ENCODE measurements at regions not wholly inside any gene's neighbourhood (a gene's known extent, or its start where the extent isn't known, plus 50 kb on each side); places are given as distances from the start of the nearest gene placed in this dataset.
"Not testable (repeated sequence)": the region's sequence is repeated elsewhere in the genome, so short reads cannot be mapped to it uniquely, and the experiment has no call there.

GRCh38 chr16:51839727-51840462, 688.8 kb upstream of the SALL1 start:
- DNase-seq, result no peak

DNA sequence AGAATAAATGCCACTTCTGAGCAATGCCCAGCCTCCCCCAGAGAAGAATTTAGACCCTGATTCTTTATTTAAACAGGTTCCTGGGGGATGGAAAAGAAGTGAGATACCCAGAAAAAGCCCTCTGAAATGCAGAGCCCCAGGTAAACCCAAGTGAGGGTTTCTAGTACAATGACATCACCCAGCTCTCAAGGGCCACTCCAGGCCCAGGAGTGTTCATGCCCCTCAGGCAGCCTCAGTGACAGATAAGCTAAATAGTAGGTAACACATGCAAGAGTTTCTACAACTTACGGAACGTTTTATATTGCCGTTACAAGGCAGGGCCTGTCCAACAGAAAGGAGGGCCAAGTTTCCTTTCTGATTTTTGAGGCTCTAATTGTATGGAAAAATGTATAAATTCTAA, 683.7 kb upstream of the SALL1 start:
- DNase-seq, result no peak

DNA sequence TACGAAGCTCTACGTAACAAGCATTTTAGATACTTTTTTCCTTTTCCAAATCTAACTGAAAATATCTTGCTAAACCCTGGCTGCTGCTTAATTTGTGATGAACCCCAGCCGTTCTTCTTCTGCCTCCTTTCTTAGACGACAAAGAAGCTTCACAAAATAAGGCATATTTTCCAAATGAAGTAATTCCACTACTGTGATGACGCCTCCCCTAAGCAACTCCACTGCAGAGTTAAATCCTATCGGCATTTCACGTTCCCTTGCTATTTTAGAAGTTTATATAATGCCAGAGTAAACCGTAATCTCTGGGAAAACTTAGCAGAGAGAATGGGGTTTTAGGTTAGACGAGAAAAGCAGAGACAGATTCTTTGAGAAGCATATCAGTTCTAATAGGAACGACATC, 683.1 kb upstream of the SALL1 start:
- no peak for DNase-seq

- DNase-seq, result no peak
Observed at GRCh38 chr16:51831595-51832367, 680.7 kb upstream of the SALL1 start.

- DNase-seq, result not testable (repeated sequence)
Observed at GRCh38 chr16:51831034-51831433, 680.0 kb upstream of the SALL1 start.

DNA sequence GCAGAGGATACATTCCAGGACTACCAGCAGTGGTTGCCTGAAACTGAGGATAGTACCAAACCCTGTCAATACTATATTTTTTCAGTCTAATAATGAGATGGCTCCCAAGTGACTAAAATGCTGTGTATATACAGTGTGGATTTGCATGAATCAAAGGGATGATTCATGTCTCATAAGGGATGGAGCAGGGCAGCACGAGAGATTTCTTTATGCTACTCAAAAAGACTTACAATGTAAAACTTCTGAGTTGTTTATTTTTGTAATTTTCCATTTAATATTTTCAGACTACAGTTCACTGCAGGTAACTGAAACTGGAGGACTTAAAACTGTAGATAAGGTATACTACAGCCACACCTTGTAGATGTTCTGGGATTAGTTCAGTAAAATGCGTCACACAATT, 674.7 kb upstream of the SALL1 start:
- no peak for DNase-seq

- no peak for DNase-seq
Observed at GRCh38 chr16:51822471-51822870, 671.4 kb upstream of the SALL1 start.

DNA sequence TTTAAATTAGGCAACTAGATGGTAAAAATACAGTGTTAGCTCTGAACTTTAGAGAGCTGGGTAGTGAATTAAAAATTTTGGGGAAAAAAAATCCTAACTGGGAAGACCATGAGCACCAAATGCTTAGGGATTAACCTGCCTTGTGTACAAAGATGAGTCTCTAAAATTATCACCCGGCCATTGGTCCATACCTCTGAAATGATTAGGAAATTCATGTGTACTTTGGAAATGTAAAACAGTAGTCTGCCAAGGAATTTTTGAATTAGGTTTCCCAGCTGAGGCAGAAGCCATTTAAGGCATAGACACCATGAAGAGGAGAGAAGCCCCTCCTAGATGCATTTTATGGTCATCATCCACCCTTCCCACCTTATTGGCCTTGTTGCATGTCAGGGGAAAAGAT, 670.5 kb upstream of the SALL1 start:
- DNase-seq, result no peak

GRCh38 chr16:51820176-51820575, 669.1 kb upstream of the SALL1 start:
- DNase-seq, result no peak

DNA sequence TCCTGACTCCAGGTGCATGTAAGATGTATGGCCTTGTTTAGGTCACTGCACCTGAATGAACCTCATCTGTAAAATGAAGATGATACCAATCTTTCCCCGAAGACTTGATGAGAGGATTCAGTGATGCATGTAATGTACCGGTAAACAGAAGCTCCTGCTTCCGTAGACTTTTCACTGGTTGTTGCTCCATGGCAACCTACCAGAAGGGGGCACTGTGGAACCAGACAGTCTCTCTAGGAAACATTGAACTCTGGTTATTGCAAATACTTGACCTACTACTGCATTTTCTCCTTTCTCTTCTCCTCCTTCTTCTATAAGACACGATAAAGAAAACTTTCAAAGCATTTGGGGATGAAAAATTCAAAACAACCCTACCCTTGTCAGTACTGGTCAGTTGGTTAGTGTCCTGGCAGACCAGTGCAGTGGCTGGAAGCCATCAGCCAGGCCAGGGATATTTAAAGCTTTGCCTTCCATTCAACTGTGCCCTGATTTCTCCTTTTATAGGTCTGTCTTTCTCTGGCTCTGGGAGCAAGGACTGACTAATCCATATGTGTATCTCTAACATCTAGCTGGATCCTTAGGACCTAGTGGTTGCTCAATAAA, 667.4 kb upstream of the SALL1 start:
- DNase-seq, result no peak

GRCh38 chr16:51816929-51817328, 665.9 kb upstream of the SALL1 start:
- DNase-seq, result no peak

GRCh38 chr16:51815523-51815922, 664.5 kb upstream of the SALL1 start:
- no peak for DNase-seq

DNA sequence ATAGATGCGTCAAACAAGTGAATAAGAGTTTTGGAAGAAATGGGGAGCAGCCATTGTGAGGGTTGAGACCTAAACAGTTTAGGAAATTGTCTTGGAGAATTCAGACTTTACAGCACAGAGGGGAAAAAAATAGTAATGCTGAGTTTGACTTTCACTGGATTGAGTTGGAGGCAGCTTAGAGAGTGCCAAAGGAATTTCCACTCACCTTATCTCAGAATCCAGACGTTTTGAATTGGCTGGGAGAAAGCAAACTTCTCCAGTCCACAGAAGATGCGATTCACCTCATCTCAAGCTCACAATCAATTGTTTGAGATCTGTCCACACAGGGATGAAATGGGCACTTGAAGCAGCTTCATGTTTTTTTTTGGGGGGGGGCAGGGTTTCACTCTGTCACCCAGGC, 663.5 kb upstream of the SALL1 start:
- no peak for DNase-seq

DNA sequence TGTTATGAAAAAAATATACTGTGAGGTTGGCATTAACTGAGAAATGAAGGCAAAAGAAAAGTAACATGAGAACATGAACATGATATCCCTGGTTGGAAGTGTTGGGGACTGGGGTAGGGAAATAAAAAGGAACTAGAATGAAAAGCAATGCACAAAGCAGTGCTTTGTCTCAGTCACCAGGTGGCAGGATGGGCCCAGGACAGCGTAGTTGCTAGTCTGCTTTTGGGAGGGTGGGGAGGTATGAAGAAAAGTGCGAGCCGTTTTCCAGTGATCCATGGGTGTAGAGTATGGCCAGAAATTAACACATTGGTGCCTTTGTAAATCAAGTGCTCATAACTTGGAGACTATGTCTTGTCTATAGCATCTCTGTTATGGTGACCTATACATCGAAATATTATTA, 662.5 kb upstream of the SALL1 start:
- no peak for DNase-seq

DNA sequence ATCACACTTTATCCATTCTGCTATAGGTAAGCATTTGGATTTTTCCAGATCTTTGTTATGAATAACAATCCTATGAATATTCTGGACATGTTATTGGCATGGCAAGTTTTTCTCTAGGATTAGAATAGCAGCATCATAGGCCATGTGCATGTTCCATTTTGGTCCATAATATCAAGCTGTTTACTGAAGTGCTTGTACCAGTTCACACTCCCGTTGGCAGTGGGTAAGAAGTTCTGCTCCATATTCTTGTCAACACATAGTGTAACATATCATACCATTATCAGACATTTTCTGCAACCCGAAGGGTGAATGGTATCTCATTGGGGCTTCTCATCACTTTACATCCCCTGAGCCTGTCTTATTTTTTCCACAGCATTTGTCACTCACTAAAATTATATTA, 661.9 kb upstream of the SALL1 start:
- DNase-seq, result no peak

DNA sequence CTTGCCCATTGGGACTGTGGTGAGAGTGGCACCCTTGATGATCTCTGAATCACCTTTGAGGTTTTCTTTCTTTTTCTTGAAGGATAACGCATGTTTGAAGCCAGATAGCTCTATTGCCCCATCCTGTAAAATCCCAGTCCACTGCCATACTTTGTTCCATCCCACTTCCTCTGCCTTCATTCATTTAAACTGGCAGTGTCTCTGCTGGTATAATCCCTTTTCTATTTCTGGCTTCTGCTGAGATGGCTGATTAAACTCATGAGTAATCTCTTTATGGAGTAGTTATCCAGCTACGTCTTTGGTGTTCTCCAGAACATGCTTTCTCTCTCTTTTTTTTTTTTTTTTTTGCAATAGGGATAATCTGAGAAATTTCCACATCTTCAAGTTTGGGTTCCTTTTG, 656.5 kb upstream of the SALL1 start:
- DNase-seq, result no peak

- DNase-seq, result no peak
Observed at GRCh38 chr16:51801635-51802034, 650.6 kb upstream of the SALL1 start.

DNA sequence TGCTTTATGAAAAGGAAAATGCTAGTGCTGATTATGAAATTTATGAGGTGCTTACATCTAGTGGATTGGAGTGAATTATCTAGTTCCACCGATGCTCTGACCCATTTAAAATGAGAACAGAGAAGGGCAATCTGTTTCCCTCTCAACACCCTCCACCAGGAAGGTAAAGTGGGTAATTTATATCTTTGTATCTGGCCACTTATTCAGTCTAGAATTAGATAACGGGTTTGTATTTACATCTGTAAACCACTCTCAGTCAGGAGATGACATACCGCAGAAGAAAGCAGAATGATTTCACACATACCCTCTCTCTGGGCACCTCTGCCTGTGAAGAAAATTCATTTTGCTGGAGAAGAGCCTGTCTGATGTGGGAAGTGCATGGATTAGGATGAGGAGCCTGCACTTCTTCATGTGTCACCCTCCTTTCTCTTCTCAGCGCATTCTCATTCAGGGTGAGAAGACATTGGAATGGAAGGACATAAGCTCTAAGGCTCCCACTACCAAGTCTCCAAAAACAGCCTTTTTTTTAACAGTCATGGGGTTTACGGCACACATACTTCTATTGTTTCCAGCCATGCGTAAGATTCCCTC, 646.7 kb upstream of the SALL1 start:
- no peak for DNase-seq

DNA sequence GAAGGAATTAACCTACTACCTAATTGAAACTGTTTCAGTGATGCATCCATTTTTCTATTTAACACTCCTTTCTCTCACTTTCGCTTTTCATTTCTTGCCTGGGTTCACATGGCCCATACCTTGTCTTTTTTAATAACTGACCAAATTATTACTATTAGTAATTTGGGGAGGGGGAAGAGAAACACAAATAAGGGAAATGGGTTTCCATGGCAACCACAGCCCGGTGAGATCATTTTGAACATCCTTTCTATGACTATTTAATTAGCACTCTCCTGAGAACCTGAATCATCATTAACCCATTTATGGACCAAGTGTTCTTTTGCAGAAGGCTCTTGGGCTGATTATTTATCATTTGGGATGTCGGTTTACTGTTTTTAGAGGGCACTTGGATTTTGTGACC, 628.2 kb upstream of the SALL1 start:
- DNase-seq, result no peak

DNA sequence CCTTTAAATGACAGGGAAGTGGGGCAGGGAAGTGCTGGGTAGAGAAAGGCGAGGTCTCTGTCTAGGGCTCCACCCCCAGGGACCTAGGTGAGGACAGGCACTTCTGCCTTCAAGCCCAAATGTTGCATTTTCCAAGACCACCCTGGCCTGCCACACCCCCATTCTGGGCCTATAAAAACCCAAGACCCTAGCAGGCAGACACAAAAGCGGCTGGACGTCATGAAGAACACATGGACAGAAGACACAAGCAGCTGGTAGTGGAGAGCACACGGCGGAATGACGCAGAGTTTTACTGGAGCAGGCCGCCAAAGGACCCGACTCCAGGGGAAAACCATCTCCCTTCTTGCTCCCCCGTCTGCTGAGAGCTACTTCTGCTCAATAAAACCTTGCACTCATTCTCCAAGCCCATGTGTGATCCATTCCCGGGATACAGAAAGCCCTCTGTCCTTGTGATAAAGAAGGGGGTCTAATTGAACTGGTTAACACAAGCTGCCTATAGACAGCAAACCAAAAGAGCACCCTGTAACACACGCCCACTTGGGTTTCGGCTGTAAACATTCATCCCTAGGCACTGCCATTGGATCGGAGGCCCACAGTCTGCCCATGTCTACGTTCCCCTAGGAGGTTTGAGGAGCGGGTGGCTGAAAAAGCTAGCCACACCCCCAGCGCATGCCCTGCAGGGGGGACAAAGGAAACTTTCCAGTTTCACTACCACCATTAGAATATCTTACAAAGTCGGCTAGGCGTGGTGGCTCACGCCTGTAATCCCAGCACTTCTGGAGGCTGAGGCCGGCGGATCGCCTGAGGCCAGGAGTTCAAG, 622.2 kb upstream of the SALL1 start:
- no peak for DNase-seq

DNA sequence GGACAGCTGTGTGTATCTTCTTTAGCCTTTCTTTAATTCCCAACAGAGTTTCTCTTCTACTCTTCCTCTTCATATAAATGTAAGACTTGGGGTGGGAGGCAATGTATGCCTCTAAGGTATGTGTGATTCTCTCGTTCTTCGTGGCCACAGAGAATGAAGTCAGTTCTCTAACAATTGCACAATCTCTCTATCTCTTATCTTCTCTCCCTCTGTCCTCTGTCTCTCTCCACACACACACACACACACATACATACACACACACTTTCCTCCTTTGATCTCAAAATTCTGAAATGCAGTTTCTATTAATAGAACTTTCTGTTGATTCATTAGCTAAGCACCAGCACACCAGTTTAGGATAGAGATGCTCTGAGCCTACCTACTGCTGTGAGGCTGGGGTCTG, 615.7 kb upstream of the SALL1 start:
- no peak for DNase-seq

- no peak for DNase-seq
Observed at GRCh38 chr16:51763072-51763661, 612.1 kb upstream of the SALL1 start.

Measured in NCI-H1436 treated with DMSO at 0.1 percent for 48 hours (cell line).